GM18861 (cell line): ENCODE measurements at regions not wholly inside any gene's neighbourhood (a gene's known extent, or its start where the extent isn't known, plus 50 kb on each side); places are given as distances from the start of the nearest gene placed in this dataset.
"Not testable (repeated sequence)": the region's sequence is repeated elsewhere in the genome, so short reads cannot be mapped to it uniquely, and the experiment has no call there.

ENCODE experiments used
- ATAC-seq: cut with Tn5 transposase; IDR thresholded peaks from one replicate; pipeline ENCODE4 v1.9.1; 2021; ENCODE audit not compliant: unreplicated experiment

DNA sequence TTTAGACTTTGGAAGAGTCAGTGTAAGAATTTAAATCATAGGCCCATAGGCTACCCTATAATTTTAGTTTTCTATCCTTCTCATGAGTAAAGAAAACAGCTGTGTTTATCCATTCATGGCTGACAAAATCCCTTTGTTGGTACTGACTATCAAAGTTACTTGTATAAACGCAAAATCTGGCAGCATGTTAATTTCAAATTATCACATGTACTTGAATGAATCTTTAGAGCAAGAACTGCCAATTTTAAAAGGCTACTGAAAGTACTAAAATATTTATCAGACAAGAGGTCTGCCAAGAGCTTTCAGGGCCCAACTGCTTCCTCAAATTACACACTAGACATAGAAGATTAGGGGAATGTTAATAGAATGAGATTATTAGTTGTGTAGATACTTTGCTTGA lies 66.6 kb downstream of the MYL12B start:
- no peak for ATAC-seq

DNA sequence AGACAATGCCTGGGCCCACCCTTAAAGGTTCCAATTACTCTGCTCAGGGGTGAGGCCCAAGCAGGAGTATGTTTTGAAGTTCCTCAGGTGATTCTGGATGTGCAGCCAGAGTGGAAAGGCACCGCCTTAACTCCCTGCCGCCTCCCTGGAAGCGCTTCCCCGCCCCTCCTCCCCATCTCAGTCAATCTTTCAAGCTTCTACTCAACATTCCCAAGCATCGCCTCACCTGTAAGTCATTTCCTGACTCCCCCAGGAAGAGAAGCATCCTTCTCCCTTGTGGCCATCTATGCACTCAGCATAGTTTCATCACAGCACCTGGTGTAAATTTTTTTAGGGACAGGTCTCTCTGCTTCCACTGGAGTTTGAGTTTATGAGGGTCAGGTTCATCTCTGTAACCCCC lies 67.5 kb downstream of the MYL12B start:
- ATAC-seq: no peak

DNA sequence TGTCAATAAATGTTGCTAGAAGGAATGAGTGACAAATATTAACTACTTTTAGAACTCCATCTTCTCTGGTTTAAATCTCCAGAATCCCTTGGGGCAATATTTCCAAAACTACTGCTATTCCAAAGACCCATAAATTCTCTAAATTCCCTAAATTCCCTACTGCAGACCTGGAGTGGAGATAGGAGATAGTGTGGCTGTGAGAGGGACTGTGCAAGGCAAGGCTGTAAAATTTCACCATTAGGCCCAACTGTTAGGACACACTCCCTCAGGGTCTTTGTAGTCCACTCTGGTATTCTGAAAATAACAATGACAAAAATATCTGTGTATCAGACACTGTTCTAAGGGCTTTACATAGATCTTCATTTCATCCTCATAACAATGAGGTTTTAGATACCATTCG lies 67.9 kb downstream of the MYL12B start:
- no peak for ATAC-seq

DNA sequence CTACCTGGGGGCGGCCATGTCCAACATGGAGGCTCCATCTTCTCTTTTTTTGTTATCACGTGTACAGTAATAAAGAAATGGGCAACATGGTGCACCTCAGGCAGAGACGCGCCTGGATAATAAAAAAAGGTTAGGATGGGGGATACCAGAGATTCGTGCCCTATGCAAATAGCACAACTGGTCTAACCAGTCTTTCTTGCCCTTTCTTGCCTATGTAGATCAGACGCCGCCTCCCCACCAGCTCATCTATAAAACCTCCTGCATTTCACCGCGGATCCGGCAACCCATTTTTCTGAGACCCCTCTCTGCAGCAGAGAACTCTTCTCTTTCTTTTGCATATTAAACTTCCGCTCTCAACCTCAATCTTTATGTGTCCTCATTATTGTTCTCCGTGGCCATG lies 68.7 kb downstream of the MYL12B start:
- ATAC-seq: no peak

DNA sequence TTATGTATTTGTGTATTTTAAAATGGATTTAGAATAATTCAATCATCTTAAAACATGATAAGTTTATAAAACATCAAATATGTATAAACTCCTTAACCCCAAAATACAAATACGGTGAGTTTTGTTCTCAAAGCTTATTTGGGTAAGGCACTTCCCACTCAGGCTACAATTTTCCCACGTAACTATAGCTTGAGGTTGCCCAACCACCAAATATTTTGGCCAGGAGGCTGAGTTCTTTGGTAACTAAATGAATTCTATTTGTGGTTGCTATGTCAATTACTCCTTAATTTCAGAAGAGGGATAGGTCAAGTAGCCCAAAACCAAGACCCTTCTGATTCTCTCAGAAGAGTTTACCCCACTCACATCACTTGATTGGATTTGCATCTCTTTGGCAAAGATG lies 70.4 kb downstream of the MYL12B start:
- ATAC-seq: no peak

DNA sequence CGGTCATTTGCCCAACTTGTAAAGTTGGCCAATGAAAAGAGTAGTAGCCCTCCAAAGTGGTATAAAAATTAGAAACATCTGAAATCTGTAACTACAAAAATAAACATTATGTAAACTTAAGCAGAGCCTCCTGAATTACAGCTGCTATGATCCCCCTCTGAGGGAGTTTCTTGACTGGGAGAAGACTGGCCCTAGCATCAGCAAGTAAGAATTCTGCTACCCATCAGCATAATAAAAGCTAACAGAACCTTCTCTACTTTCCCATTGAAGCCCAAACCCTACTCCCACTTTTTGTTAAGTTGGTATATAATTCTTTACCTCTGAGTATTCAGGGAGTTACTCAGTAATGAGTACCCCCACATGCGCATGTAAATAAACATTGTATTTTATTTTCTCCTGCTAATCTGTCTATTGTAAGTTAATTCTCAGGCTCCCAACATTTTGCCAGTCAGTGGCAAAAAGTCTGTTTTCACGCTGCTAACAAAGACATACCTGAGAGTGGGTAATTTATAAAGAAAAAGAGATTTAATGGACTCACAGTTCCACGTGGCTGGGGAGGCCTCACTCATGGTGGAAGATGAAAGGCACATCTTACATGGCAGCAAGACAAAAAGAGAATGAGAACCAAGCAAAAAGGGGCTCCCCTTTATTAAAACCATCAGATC lies 71.3 kb downstream of the MYL12B start:
- no peak for ATAC-seq

DNA sequence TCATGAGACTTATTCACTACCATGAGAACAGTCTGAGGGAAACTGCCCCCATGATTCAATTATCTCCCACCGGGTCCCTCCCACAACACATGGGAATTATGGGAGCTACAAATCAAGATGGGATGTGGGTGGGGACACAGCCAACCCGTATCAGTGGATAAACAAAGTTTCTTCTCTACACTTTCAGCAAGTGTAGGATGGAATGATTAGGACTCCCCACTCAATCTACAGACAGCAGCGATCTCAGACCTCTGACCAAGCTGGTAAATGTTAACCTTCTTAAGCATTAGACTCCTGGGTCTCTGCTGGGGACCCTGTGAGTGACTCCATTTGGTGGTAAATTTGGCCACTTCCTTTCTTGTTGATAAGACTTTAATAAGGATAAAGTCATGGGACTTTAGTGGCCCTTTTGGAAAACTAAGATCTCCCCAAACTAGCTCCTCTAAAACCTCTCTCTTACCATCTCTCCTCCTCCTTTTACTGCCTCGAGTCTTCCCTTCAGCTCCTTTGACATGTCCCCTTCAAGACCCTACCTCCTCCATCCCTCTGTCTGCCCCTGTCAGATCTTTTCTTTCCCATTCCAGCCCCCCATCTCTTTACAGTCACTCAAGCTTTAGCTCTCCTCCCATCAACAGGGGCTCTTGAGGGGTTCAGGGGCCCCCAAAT lies 71.9 kb downstream of the MYL12B start:
- ATAC-seq: no peak

DNA sequence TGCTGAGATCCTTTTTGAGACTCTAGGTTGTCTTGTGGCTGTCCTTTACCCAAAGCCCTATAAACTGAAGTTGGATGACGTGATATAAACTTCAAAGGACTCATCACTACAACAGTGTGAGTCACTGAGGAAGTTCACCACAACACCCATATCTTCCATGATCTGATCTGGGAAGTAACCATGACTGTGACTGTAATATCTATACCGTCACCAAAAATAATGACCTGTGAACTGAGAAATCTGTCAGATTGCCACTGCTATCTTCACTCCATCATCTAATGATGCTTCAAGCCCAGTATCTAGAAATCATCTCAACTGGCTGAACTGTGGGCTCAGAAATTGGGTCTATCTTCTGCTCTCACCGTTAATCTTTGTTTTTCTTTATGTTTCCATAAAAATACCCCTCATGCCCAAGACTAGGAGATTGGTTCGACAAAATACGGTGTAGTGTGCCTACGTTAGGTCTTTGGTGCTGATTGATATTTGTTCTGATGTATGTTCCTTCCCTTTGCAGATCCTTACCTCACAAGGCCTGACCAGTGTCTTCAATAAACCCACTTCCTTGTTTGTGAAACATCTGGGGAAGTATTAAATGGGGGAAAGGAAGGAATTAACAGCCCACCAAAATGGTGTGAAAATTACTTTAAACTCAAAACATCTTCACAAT lies 78.2 kb downstream of the MYL12B start:
- ATAC-seq: no peak

DNA sequence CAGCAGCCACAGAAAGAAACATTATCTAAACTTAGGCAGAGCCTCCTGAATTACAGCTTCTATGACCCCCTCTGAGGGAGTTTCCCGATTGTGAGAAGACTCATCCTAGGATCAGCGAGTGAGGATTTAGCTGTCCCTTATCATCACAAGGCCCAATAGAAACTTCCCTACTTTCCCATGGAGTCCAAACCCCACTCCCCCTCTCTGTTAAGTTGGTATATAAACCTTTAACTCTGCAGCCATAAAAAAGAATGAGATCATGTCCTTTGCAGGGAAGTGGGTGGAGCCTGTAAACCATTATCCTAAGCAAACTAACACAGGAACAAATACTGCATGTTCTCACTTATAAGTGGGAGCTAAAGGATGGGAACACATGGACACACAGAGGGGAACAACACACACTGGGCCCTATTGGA lies 78.8 kb downstream of the MYL12B start:
- ATAC-seq: no peak

DNA sequence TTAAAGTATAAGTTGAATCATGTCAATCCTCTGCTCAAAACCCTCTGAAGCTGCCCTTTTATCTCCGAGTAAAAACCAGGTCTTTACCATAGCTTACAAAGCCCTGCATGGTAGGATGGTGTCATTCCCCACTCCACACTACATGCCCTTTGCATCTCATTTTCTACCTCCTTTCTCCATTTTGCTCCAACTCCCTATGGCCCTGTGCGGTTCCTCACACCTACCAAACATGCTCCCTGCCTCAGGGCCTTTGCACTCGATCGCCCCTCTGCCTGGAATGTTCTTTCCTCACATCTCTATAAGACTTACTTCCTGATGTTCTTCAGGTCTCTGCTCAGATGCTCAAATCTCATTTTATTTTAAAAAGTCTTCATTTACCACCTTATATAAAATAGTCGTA lies 80.7 kb downstream of the MYL12B start:
- ATAC-seq: no peak

DNA sequence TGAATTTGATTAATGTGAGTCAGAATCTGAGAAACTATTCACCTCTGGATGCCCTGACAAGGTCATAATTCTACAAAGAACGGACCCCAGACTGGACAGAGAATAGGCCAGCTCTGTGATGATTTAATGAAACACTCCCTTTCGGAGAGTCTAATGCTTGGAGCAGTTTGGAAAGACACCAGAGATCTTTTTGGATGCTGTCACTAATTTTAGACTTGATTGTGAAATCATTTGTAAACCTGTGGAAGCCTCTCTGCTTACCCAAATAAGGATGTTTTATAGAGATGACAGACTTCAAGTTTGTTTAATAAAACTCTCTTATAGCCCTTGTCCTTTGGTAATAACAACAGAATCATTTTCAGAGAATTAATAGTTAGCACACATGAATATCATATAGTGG lies 83.5 kb downstream of the MYL12B start:
- no peak for ATAC-seq

DNA sequence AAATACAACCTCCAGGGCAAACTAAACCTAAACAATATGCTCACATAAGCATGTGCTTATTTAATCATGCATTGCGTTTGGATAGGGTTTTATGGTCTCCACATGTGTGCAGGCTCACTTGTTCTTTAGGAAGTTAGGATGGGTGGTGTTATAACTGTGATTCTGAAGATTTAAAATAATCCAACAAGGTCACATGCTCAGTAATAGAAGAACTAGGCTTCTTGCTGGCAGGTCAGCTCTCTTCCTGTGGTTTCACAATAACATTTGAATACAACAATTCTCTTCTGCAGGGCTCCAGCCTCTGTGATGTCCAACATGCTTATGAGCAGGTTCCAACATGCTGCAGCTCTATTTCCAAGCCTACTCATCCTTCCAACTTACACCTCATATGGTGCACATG lies 84.0 kb downstream of the MYL12B start:
- no peak for ATAC-seq

DNA sequence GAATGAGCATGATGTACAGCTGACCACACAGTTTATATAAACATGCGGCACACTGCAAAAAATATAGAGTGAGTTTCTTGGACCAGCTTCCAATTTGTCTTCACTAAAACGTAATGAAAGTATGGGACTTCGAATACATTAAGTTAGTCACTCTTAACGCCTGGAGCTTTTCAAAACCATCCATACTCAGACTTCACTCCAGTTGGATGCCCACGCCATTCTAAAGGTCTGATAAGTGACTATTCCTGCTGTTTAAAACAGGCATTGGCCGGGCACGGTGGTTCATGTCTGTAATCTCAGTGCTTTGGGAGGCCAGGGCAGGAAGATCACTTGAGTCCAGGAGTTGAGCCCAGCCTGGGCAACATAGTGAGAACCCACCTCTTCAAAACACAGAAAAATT lies 84.6 kb downstream of the MYL12B start:
- ATAC-seq: no peak

DNA sequence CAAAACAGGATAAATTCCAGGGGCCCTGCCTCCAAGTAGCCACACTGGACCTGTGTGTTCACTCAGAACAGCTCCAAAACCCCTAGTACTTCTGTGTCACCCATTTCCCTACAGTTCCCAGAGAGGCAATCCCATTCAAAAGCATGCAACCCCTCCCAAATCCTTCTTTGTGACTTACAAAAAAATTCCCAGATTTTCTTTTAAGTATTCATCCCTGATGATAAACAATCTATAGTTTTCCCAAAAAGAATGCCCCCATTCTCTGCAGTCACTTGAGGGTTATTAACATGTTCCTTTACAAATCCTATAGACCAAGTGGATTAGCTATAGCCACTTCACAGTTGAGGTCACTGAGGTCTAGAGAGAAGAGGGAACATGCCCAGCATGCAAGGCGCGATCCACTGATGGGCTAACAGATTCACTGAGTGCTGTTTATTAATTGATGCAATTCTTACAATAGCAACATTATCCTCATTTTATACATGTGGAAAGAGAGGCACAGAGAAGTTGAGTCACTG lies 85.4 kb downstream of the MYL12B start:
- ATAC-seq: no peak

DNA sequence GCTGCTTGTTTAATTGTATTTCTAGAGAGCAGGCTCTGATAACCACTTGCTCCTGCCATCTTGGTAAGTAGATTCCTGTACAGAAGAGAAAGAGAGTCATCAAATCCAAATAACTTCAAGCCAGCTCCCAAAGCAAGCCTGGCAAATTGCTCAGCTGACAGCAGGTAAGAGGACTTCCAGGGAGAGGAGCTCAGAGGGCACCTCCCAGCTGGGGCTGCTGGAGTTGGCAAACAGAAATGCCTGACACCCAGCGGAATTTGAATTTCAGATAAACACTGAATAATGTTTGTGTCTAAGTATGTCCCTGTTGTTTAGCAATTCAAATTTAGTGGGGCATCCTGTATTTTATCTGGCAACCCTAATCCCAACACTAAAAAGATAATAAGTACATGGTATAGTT lies 86.2 kb downstream of the MYL12B start:
- no peak for ATAC-seq

DNA sequence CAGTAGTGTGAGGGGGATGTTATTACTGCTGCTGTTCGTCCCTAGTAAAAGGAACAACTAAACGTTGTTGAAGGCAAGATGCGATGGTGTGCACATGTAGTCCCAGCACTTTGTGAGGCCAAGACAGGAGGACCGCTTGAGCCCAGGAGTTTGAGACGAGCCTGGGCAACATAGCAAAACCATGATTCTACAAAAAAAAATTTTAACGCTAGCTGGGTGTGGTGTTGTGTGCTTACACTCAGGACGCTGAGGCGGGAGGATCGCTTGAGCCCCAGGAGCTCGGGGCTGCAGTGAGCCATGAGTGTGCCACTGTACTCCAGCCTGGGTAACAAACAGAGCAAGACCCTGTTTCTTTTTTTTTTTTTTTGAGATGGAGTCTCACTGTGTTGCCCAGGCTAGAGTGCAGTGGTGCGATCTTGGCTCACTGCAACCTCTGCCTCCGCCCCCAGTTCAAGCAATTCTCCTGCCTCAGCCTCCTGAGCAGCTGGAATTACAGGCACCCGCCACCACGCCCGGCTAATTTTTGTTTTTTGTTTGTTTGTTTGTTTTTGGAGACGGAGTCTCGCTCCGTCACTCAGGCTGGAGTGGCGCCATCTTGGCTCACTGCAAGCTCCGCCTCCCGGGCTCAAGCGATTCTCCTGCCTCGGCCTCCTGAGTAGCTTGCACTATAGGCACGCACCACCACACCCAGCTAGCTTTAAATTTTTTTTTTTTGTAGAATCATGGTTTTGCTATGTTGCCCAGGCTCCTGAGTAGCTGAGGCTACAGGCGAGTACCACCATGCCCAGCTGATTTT lies 87.3 kb downstream of the MYL12B start:
- not testable (repeated sequence) for ATAC-seq

DNA sequence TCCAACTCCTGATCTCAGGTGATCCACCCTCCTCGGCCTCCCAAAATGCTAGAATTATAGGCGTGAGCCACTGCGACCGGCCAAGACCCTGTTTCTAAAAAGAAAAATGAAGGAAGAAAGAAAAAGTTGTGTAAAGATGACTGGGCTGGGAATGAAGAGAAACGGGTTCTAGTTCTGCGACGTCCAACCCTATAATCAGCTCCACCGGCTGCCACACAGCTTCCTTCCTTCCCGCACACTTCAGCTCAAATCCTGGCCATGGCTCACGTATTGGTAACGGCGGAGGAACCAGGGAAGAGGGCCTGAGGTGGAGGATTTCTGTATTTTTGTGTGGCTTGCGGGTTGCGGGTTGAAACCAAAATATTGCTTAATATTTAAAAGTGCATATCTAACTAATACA lies 88.1 kb downstream of the MYL12B start:
- no peak for ATAC-seq

DNA sequence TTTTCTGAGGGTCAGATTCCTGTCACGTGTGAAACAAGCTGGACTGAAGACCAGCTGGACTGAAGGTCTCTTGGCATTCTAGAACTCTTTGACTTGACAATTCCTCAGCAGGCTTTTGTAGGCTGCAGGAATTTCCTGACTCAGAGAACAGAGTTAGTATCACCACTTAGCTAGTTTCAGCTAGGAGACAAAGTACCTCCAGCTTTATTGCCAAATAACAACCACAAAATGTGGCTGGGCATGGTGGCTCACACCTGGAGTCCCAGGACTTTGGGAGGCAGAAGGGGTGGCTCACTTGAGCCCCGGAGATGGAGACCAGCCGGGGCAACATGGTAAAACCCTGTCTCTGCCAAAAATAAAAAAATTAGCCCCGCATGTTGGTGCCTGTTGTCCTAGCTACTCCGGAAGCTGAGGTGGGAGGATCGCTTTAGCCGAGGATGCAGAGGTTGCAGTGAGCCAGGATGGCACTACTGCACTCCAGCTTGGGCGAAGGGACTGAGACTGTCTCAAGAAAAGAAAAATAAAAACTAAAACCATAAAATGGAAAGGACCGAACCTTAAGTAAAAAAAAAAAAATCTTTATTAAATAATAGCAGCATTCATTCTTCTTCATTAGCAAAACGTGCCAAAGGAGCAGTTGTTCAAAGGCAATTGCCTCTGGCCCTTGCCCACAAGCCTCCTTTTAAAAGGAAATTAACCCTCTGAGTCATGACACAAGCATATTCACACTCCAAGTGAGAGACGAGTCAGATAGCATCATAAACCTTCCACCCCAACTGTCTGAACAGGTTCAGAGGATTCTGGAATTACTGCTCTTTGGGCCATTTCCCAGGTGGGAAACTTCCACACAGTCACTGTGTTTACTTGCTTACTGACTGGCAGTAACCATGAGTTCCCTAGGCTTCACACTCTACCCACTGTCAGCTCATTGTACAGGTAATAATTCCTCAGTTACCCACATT lies 88.9 kb downstream of the MYL12B start:
- no peak for ATAC-seq

DNA sequence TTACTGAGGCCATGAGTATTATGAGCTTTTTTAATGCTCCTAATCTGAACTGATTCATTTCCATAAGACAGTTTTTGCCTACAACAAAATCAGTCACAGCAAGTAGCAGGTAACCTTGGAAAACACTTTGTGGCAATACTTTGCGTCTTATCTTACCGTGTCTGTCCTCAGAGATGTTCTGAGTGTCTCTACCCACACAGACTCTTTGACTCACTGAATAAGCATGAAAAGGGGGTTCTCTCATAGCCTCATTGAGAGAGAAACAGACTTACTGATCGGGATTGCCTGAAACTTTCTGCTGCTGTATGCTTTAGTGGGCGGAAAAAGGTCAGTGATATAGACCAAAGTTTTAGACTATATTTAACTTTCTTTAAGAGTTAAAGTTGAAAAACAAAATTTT lies 92.6 kb downstream of the MYL12B start:
- ATAC-seq: no peak

DNA sequence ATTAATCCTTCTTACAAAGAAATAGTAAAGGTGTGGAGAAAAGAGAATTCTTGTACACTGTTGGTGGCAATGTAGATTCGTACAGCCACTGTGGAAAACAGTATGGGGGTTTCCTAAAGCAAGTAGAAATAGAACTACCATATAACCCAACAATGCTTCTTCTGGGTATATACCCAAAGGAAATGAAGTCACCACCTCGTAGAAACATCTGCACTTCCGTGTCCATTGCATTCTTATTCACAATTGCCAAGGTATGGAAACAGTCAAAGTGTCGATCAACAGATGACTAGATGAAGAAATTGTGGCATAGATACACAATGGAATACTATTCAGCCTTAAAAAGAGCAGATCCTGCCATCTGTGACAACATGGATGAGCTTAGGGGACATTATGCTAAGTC lies 93.4 kb upstream of the TGIF1 start:
- ATAC-seq: no peak
